Stimulated activated memory B cell treated with anti-CD40 and anti-IgM and Interleukin-4, amounts not matched to agents 10 μg/mL and 1 μg/mL and 100 μg/mL, for 72 hours (primary cell): ENCODE measurements at regions not wholly inside any gene's neighbourhood (a gene's known extent, or its start where the extent isn't known, plus 50 kb on each side); places are given as distances from the start of the nearest gene placed in this dataset.

Source experiments
- ATAC-seq: fragments of 150-1000 bp; cut with Tn5 transposase; 2 replicates; pipeline ENCODE4 v1.10.0; 2021
- H3K27ac Mint-ChIP-seq: one replicate; pipeline ENCODE4 v1.8.0; 2022; ENCODE audit warnings: mild to moderate bottlenecking, mixed read lengths
- H3K27me3 Mint-ChIP-seq: one replicate; pipeline ENCODE4 v1.8.0; 2022; ENCODE audit warnings: mixed read lengths
- H3K36me3 Mint-ChIP-seq: one replicate; pipeline ENCODE4 v1.8.0; 2022; ENCODE audit warnings: mixed read lengths
- H3K4me1 Mint-ChIP-seq: one replicate; pipeline ENCODE4 v1.8.0; 2022; ENCODE audit warnings: mixed read lengths
- H3K4me3 Mint-ChIP-seq: one replicate; pipeline ENCODE4 v1.8.0; 2022; ENCODE audit warnings: mild to moderate bottlenecking, moderate library complexity, mixed read lengths
- H3K9me3 Mint-ChIP-seq: one replicate; pipeline ENCODE4 v1.8.0; 2022; ENCODE audit warnings: mixed read lengths

- Mint-ChIP-seq H3K4me3 (no peak overlapping the region), H3K36me3 (no peaks in the 10 kb centered on the region), H3K4me1 (no peaks in the 10 kb centered on the region), H3K27ac (no peak overlapping the region), H3K27me3 (no peaks in the 10 kb centered on the region), H3K9me3 (peaks cover 3% of the 10 kb centered on the region)
- no peak for ATAC-seq
Measured at GRCh38 chr13:72186730-72187422, 319.9 kb upstream of the DACH1 start.

GRCh38 chr13:72185776-72186175 lies 318.8 kb upstream of the DACH1 start:
- ATAC-seq: no peak
- no peaks in the 10 kb centered on the region for H3K36me3 Mint-ChIP-seq
- peaks cover 3% of the 10 kb centered on the region for H3K9me3 Mint-ChIP-seq
- no peak overlapping the region for H3K27ac Mint-ChIP-seq
- no peaks in the 10 kb centered on the region for H3K4me1 Mint-ChIP-seq
- H3K27me3 Mint-ChIP-seq: no peaks in the 10 kb centered on the region
- H3K4me3 Mint-ChIP-seq: no peak overlapping the region

DNA sequence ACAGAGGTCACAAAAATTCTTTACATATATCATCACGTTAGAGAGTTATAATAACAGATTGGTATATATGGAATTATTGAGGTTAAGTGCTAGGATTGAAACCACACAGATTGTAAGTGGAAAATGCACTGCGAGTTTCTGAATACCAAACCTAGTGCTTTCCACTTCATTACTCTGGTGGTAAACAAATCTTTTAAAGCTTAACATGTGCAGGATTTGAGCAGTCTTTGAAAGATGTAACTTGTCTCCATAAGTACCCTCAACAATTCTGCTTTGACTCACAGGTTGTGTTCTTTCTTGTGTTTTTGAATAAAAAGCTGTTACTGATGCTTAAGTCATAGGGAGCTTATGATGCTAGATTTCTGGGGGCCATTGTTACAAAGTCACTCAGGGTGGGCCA lies 314.7 kb upstream of the DACH1 start:
- H3K4me1 Mint-ChIP-seq: no peaks in the 10 kb centered on the region
- no peaks in the 10 kb centered on the region for H3K36me3 Mint-ChIP-seq
- H3K9me3 Mint-ChIP-seq: peaks cover 6% of the 10 kb centered on the region

DNA sequence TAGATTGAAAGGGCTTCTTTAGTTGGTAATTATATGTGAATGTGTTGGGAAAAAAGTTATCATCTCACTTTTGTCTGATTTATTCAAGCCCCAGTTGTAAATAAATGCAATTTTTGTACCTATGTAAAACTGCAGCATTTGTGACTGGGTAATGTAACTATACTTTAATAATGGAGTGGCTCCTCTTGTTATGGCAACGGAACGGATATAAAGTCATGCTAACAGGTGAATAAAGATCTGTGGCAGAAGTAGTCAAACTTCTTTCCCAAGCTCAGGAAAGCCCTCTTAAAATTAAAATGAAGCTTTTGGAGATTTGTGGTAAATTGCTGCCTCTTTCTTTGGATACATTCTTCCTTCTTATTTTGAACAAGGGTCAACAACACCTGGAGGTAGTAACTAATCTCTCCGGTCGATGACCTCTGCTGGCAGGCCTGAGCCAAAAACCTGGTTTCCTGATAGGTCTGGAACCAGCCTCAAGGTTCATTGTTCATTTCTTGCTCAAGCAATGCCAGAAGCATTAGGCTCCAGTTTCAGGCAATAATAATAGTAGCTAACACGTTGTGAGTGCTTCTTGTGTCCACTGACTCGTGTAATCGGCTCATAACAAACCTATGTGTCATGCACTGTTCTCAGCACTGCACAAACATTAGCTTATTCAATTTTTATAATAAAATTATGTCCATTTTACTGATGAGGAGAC lies 313.4 kb upstream of the DACH1 start:
- H3K4me3 Mint-ChIP-seq: no peak overlapping the region
- no peaks in the 10 kb centered on the region for H3K4me1 Mint-ChIP-seq
- no peaks in the 10 kb centered on the region for H3K27me3 Mint-ChIP-seq
- no peak for ATAC-seq
- no peaks in the 10 kb centered on the region for H3K36me3 Mint-ChIP-seq
- peaks cover 6% of the 10 kb centered on the region for H3K9me3 Mint-ChIP-seq
- H3K27ac Mint-ChIP-seq: no peak overlapping the region

More for the DNA sequence above, 314.7 kb upstream of the DACH1 start:
- Mint-ChIP-seq H3K4me3 (no peak overlapping the region), H3K27me3 (no peaks in the 10 kb centered on the region), H3K27ac (no peak overlapping the region)
- no peak for ATAC-seq

DNA sequence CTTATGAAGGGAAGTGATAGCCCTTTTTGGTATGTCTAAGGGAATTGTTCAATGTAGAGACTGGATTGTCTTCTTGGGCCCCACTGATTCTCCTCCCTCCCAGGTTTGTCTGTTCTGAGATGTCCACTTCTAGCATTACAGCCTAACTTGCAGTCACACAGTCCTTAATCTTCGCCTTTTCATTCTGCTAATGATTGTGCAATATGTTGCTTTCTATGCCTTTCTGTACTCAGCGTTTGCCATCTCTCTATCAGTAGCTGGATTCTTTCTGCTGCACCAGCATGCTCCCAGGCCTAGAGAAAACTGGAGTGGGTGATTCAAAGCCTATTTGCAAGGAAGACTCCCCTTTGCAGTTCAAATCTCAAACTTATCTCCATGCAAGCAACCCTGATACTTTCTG lies 307.5 kb upstream of the DACH1 start:
- Mint-ChIP-seq H3K27ac (no peak overlapping the region), H3K4me3 (no peak overlapping the region), H3K4me1 (no peaks in the 10 kb centered on the region), H3K36me3 (no peaks in the 10 kb centered on the region), H3K9me3 (peaks cover 2% of the 10 kb centered on the region), H3K27me3 (no peaks in the 10 kb centered on the region)
- ATAC-seq: no peak

DNA sequence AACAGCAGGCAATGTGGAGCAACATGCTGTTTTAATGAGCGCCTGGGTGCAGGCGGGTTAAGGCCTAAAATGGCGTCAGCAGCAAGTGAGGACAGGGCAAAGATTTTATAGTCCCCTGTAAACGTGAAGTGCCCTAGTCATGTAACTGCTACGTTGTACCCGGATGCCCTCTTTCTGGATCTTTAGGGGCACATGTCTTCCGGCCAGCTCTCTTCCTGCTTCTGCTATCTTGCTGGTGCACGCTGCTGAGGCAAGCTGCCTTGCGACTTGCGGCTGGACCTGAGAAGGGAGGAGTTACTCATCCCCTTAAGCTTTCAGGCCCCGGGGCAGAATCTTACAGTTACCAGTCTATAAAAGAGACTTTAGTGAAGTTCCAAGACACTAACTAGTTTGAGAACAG lies 303.6 kb upstream of the DACH1 start:
- Mint-ChIP-seq H3K27ac (no peak overlapping the region), H3K36me3 (no peaks in the 10 kb centered on the region), H3K9me3 (peaks cover 2% of the 10 kb centered on the region), H3K27me3 (no peaks in the 10 kb centered on the region), H3K4me1 (no peaks in the 10 kb centered on the region), H3K4me3 (no peak overlapping the region)
- no peak for ATAC-seq

DNA sequence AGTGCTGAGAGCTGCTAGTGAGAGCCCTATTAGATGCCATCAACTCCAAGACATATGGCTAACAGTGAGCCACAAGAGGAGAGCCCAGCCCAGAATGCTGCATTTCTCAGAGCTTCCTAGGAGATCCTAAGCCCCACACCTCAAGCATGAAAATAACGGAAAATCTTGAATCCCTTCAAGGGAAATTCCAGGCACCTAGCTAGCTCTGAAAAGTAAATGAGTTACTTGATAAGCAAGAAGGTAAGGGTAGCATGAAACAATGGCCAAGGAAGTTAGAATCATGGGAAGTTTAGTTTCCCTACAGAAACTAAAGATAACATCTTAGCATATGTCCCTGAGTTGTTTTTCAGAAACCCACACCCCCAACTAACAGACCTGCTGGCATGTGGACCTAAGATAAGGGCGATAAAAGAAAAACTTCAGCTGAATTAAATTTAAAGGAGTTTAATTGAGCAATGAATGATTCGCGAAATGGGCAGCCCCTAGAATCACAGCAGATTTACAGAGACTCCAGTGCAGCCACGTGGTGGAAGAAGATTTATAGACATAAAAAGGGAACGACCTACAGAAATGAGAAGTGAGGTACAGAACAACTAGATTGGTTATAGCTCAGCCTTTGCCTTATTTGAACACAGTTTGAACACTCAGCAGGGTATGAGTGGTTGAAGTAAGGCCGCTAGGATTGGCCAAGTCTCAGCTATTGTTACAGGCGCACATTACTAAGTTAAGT lies 301.3 kb upstream of the DACH1 start:
- Mint-ChIP-seq H3K9me3 (peaks cover 2% of the 10 kb centered on the region), H3K36me3 (no peaks in the 10 kb centered on the region), H3K4me1 (no peaks in the 10 kb centered on the region), H3K4me3 (no peak overlapping the region), H3K27ac (no peak overlapping the region), H3K27me3 (no peaks in the 10 kb centered on the region)
- no peak for ATAC-seq

GRCh38 chr13:72166102-72166650 lies 299.2 kb upstream of the DACH1 start:
- Mint-ChIP-seq H3K4me1 (no peaks in the 10 kb centered on the region), H3K4me3 (no peak overlapping the region), H3K27ac (no peak overlapping the region), H3K27me3 (no peaks in the 10 kb centered on the region), H3K36me3 (no peaks in the 10 kb centered on the region), H3K9me3 (peaks cover 2% of the 10 kb centered on the region)
- no peak for ATAC-seq

GRCh38 chr13:72165276-72165675 lies 298.3 kb upstream of the DACH1 start:
- Mint-ChIP-seq H3K36me3 (no peaks in the 10 kb centered on the region), H3K9me3 (peaks cover 2% of the 10 kb centered on the region), H3K4me1 (no peaks in the 10 kb centered on the region), H3K4me3 (no peak overlapping the region), H3K27me3 (no peaks in the 10 kb centered on the region), H3K27ac (no peak overlapping the region)
- no peak for ATAC-seq

GRCh38 chr13:72164811-72165210 lies 297.8 kb upstream of the DACH1 start:
- peaks cover 2% of the 10 kb centered on the region for H3K9me3 Mint-ChIP-seq
- ATAC-seq: no peak
- no peaks in the 10 kb centered on the region for H3K4me1 Mint-ChIP-seq
- no peaks in the 10 kb centered on the region for H3K36me3 Mint-ChIP-seq
- H3K27ac Mint-ChIP-seq: no peak overlapping the region
- H3K27me3 Mint-ChIP-seq: no peaks in the 10 kb centered on the region
- H3K4me3 Mint-ChIP-seq: no peak overlapping the region

- no peaks in the 10 kb centered on the region for H3K9me3 Mint-ChIP-seq
- H3K27me3 Mint-ChIP-seq: no peaks in the 10 kb centered on the region
- no peak overlapping the region for H3K4me3 Mint-ChIP-seq
- no peak for ATAC-seq
- H3K4me1 Mint-ChIP-seq: no peaks in the 10 kb centered on the region
- H3K36me3 Mint-ChIP-seq: no peaks in the 10 kb centered on the region
- H3K27ac Mint-ChIP-seq: no peak overlapping the region
Measured at GRCh38 chr13:72163678-72164077, 296.7 kb upstream of the DACH1 start.

DNA sequence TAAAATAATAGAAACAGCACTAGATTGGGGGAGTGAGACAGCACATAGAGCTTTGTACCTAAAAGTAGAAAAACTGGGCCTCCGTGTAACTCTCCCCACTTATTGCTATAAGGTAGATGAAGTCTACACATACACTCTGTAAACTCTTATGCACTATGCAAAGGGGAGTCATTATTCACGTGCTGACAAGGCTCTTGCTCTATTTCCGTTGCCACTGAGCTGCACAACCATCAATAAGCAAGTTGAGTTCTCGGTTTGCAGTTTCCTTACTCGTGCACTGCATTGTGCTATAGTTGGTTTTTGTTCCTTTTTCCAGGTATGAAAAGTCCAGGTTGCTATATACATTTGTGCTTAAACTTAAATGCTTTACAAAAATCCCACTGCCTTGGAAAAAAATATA lies 294.0 kb upstream of the DACH1 start:
- Mint-ChIP-seq H3K27me3 (no peaks in the 10 kb centered on the region), H3K4me1 (no peaks in the 10 kb centered on the region), H3K36me3 (no peaks in the 10 kb centered on the region), H3K4me3 (no peak overlapping the region), H3K27ac (no peak overlapping the region), H3K9me3 (no peaks in the 10 kb centered on the region)
- no peak for ATAC-seq

GRCh38 chr13:72156760-72157159 lies 289.8 kb upstream of the DACH1 start:
- no peaks in the 10 kb centered on the region for H3K9me3 Mint-ChIP-seq
- no peaks in the 10 kb centered on the region for H3K4me1 Mint-ChIP-seq
- ATAC-seq: no peak
- H3K27ac Mint-ChIP-seq: no peak overlapping the region
- H3K4me3 Mint-ChIP-seq: no peak overlapping the region
- no peaks in the 10 kb centered on the region for H3K36me3 Mint-ChIP-seq
- no peaks in the 10 kb centered on the region for H3K27me3 Mint-ChIP-seq

DNA sequence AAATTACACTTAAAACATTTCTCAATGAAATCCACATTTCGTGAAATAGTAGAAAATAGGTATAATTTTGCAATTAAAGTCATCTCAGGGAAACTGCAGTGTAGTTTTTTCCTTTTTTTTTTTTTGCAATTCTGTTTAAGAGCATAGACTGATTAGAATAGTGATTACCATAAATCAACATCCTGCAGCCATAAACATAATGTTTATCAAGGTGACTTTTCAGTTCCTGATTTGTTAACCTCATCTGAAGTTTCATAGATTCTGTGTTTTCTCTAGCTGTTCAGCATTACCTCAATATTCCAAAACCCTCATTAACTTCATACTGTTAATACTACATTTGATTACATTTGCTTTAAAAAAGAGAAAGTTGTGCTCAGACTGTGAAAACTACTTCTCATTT lies 286.3 kb upstream of the DACH1 start:
- no peak for ATAC-seq
- H3K27me3 Mint-ChIP-seq: no peaks in the 10 kb centered on the region
- peaks cover 3% of the 10 kb centered on the region for H3K9me3 Mint-ChIP-seq
- no peak overlapping the region for H3K27ac Mint-ChIP-seq
- no peaks in the 10 kb centered on the region for H3K4me1 Mint-ChIP-seq
- H3K36me3 Mint-ChIP-seq: no peaks in the 10 kb centered on the region
- no peak overlapping the region for H3K4me3 Mint-ChIP-seq

- no peak overlapping the region for H3K27ac Mint-ChIP-seq
- H3K9me3 Mint-ChIP-seq: peaks cover 3% of the 10 kb centered on the region
- H3K36me3 Mint-ChIP-seq: no peaks in the 10 kb centered on the region
- no peak overlapping the region for H3K4me3 Mint-ChIP-seq
- no peaks in the 10 kb centered on the region for H3K27me3 Mint-ChIP-seq
- ATAC-seq: no peak
- H3K4me1 Mint-ChIP-seq: no peaks in the 10 kb centered on the region
Measured at GRCh38 chr13:72151241-72151640, 284.2 kb upstream of the DACH1 start.
